Dermis microvascular lymphatic vessel endothelial cell (primary cell): ENCODE measurements at regions not wholly inside any gene's neighbourhood (a gene's known extent, or its start where the extent isn't known, plus 50 kb on each side); places are given as distances from the start of the nearest gene placed in this dataset.

Experiments
- DNase-seq, 2 donors: peaks; one replicate each; pipeline versions ENCODE4 v3.0.0 to v3.0.0-alpha.2; 2010; ENCODE audit warnings: low read depth in 2 of 2

- DNase-seq, result no peak
Measured at GRCh38 chr20:51267679-51268078, 244.8 kb upstream of the KCNG1 start.

- DNase-seq, result no peak
Measured at GRCh38 chr20:51266353-51266752, 243.4 kb upstream of the KCNG1 start.

GRCh38 chr20:51265361-51265760, 242.5 kb upstream of the KCNG1 start:
- no peak for DNase-seq

- no peak for DNase-seq
Measured at GRCh38 chr20:51262240-51262639, 239.3 kb upstream of the KCNG1 start.

GRCh38 chr20:51259455-51259854, 236.5 kb upstream of the KCNG1 start:
- DNase-seq, result no peak

- DNase-seq, result no peak
Measured at GRCh38 chr20:51258582-51259165, 235.8 kb upstream of the KCNG1 start.

GRCh38 chr20:51255417-51255816, 232.5 kb upstream of the KCNG1 start:
- DNase-seq, result no peak

GRCh38 chr20:51253280-51253679, 230.4 kb upstream of the KCNG1 start:
- no peak for DNase-seq

GRCh38 chr20:51249781-51250180, 226.9 kb upstream of the KCNG1 start:
- DNase-seq, result no peak

- no peak for DNase-seq
Measured at GRCh38 chr20:51249215-51249614, 226.3 kb upstream of the KCNG1 start.

GRCh38 chr20:51244466-51244865, 221.6 kb upstream of the KCNG1 start:
- DNase-seq, result no peak

- no peak for DNase-seq
Measured at GRCh38 chr20:51238675-51239305, 215.9 kb upstream of the KCNG1 start.

- DNase-seq, result no peak
Measured at GRCh38 chr20:51237791-51238190, 214.9 kb upstream of the KCNG1 start.

- DNase-seq, result no peak
Measured at GRCh38 chr20:51237278-51237677, 214.4 kb upstream of the KCNG1 start.

GRCh38 chr20:51236421-51236820, 213.5 kb upstream of the KCNG1 start:
- no peak for DNase-seq

GRCh38 chr20:51233345-51233744, 210.4 kb upstream of the KCNG1 start:
- no peak for DNase-seq

GRCh38 chr20:51230727-51231126, 207.8 kb upstream of the KCNG1 start:
- no peak for DNase-seq

GRCh38 chr20:51228763-51229162, 205.9 kb upstream of the KCNG1 start:
- no peak for DNase-seq

GRCh38 chr20:51227744-51228143, 204.8 kb upstream of the KCNG1 start:
- DNase-seq, result no peak

GRCh38 chr20:51223183-51223720, 200.3 kb upstream of the KCNG1 start:
- no peak for DNase-seq

GRCh38 chr20:51221791-51222408, 199.0 kb upstream of the KCNG1 start:
- peak in 1 of 2 donors; percentile 3 for DNase-seq

- DNase-seq, result no peak
Measured at GRCh38 chr20:51221103-51221502, 198.2 kb upstream of the KCNG1 start.

GRCh38 chr20:51220293-51220706, 197.4 kb upstream of the KCNG1 start:
- peak in 1 of 2 donors; percentile 16 for DNase-seq
